ENCODE measurements at regions not wholly inside any gene's neighbourhood (a gene's known extent, or its start where the extent isn't known, plus 50 kb on each side); places are given as distances from the start of the nearest gene placed in this dataset.

DNA sequence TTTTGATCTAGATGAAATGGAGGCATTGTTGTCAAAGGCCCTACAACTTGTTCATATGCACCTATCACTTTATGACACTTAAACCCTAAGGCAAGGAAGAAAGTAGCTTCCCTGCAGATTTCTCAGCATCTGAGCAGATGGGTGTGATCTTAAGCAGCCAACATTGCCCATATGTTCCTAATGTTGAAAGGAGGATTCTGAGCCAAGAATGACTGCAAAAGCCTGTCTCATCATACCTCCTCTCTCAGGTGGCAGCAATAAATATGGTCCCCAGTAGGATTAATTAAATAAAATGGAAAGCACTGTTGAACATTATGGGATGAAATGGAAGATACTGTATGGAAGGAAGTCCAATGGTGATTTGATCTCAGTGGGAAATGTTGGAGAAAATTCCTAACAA lies 538.1 kb upstream of the MAN1A1 start:
- DNase-seq (ENCODE audit: extremely low read depth, low read depth): no peak

DNA sequence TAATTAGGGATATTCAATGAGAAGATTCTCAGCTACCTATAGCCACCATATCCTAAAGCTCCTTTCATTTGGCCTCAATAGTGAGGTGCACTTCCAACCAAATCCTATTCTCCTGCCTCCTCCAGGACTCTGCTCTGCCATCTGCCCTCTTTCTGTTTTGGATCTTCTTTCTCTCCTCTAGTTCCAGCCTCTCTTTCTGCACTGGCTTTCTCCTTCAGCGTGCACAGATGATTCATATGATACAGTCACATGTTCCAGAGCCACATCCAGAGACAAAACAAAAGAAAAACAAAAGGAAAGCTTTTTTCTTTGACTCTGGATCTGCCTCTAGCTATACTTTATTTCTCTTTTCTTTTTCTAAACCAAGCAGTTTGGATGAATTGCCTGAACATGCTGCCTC lies 531.9 kb upstream of the MAN1A1 start:
- no peak for DNase-seq (ENCODE audit: extremely low read depth, low read depth)
- TF ChIP-seq, protein P1, sequence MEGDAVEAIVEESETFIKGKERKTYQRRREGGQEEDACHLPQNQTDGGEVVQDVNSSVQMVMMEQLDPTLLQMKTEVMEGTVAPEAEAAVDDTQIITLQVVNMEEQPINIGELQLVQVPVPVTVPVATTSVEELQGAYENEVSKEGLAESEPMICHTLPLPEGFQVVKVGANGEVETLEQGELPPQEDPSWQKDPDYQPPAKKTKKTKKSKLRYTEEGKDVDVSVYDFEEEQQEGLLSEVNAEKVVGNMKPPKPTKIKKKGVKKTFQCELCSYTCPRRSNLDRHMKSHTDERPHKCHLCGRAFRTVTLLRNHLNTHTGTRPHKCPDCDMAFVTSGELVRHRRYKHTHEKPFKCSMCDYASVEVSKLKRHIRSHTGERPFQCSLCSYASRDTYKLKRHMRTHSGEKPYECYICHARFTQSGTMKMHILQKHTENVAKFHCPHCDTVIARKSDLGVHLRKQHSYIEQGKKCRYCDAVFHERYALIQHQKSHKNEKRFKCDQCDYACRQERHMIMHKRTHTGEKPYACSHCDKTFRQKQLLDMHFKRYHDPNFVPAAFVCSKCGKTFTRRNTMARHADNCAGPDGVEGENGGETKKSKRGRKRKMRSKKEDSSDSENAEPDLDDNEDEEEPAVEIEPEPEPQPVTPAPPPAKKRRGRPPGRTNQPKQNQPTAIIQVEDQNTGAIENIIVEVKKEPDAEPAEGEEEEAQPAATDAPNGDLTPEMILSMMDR (IDR thresholded peaks at IDR 0.05; ENCODE audit: low read depth, low read length): no peak

More for the DNA sequence above, 538.1 kb upstream of the MAN1A1 start:
- TF ChIP-seq, protein P1 (IDR thresholded peaks at IDR 0.05; ENCODE audit: low read depth, low read length): no peak

DNA sequence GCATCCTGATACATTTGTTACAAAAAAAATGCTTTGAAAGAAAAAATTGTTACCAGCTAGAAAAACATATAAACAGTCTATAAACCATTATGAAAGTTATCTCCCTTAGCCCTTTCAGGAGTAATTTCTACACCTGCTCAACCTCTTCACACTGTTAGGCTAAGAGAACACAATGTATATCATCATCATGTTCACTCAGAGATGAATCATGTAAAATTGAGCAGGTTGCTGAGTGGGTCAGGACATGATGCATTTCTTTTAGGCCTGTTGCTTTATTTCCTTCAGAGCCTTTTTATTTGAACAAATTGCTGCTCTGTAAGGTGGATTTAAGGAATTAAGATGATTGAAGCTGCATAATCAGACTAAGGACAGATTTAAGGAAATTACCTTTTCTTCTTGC lies 531.3 kb upstream of the MAN1A1 start:
- TF ChIP-seq, protein P1 (IDR thresholded peaks at IDR 0.05; ENCODE audit: low read depth, low read length): no peak
- no peak for DNase-seq (ENCODE audit: extremely low read depth, low read depth)

DNA sequence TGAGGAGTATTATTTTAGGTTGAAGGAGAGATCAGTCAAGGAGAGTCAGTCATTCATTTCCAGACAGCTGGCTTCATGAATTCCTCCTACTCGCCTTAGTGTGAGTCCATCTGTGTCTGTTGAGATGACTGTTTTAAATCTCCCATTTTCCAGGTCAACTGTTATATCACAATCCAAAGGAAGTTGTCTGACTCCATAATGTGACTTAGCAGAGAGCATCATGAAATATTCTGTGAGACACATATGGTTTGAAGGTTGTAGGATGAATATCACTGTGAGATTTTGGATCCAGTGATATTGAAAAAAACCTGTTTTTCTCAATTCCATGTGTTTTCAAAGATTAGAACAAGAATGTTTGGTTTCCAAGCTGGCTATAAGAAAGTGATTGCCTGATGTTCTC lies 530.2 kb upstream of the MAN1A1 start:
- TF ChIP-seq, protein P1 (IDR thresholded peaks at IDR 0.05; ENCODE audit: low read depth, low read length): no peak

DNA sequence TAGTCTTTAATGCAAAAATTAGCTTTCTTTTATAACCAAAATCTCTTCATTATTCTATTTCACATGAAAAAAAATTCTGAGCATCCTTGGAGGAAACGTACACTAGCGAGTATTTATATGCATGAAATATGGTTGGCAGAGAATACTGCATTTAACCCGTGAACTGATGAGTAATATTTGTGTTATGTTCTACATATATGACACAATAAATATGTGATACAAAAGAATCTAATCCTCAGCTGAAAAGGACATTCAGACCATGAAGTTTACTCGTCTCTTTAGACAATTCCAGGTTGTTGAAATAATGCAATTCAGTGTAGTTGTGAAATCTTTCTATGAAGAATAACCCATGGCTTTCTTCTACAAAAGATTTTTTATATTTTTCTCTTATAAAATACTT lies 524.8 kb upstream of the MAN1A1 start:
- no peak for DNase-seq (ENCODE audit: extremely low read depth, low read depth)

More for the DNA sequence above, 530.2 kb upstream of the MAN1A1 start:
- no peak for DNase-seq (ENCODE audit: extremely low read depth, low read depth)

DNA sequence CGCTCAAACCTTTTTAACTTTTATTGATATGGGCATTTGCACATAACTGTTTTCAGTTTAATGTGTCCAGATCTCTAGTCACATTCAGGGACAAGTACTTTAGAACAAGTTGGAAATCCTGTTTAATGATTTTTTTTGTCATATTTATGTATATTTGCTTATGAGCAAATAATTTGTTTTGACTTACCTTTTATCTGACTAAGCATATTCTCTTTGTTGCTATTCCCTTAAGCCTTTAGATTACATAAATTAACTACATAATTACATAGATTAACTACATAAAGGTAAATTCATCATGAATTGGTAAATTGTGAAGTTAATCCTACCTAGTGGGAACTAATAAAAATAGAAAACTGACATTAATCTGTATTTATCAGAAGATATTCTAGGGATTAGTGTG lies 523.5 kb upstream of the MAN1A1 start:
- no peak for DNase-seq (ENCODE audit: extremely low read depth, low read depth)
- TF ChIP-seq, protein P1 (IDR thresholded peaks at IDR 0.05; ENCODE audit: low read depth, low read length): no peak

More for the DNA sequence above, 524.8 kb upstream of the MAN1A1 start:
- TF ChIP-seq, protein P1 (IDR thresholded peaks at IDR 0.05; ENCODE audit: low read depth, low read length): no peak

DNA sequence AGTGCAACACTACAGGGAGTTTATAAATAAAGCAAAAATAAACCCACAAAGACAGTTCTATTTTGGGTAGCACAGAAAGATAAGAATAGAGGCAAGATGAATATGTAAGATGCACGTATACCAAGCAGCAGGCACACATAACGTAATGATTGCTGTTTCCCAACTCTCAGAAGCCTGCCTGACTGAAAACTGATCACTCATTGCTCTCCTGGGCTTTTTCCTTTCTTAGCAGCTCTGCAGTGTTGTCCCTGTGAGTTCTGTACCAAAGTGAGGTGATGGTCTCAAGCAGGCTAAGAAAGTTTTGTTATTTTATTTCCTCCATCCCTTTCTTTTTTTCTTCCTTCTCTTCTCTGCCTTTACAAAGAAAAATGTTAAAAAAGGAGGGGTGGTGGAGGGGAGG lies 522.0 kb upstream of the MAN1A1 start:
- no peak for DNase-seq (ENCODE audit: extremely low read depth, low read depth)
- TF ChIP-seq, protein P1 (IDR thresholded peaks at IDR 0.05; ENCODE audit: low read depth, low read length): no peak

Data from AG09319 (cell line).